WTC11 (cell line): ENCODE measurements at regions not wholly inside any gene's neighbourhood (a gene's known extent, or its start where the extent isn't known, plus 50 kb on each side); places are given as distances from the start of the nearest gene placed in this dataset.

Experiments
- CREB1 ChIP-seq: sonication (generic); formaldehyde crosslinking; IDR thresholded peaks from 2 replicates; pipeline ENCODE4 v1.8.0; 2023; ENCODE audit warnings: mild to moderate bottlenecking, missing genetic modification reagents
- CREM ChIP-seq: sonication (generic); formaldehyde crosslinking; IDR thresholded peaks from 2 replicates; pipeline ENCODE4 v1.8.1; 2022; ENCODE audit warnings: mild to moderate bottlenecking, missing genetic modification reagents, moderate library complexity
- HMGA2 ChIP-seq: fragments of 250-450 bp; sonication (Bioruptor Pico); IDR thresholded peaks from 2 replicates; pipeline ENCODE4 v1.4.0; 2021; ENCODE audit warnings: mild to moderate bottlenecking, moderate library complexity
- TF ChIP-seq, protein P1 (sequence below): fragments of 200-600 bp; IDR thresholded peaks from 2 replicates; pipeline ENCODE4 v1.8.0; 2022; ENCODE audit warnings: antibody characterized with exemption
- TF ChIP-seq, protein P2 (sequence below): sonication (generic); formaldehyde crosslinking; conservative IDR thresholded peaks from 2 replicates; pipeline ENCODE4 v1.8.1; 2023; ENCODE audit warnings: mild to moderate bottlenecking, low read depth, missing genetic modification reagents, moderate library complexity
- TF ChIP-seq, protein P3 (sequence below): sonication (generic); formaldehyde crosslinking; IDR thresholded peaks from 2 replicates; pipeline ENCODE4 v1.8.1; 2023; ENCODE audit warnings: mild to moderate bottlenecking, missing genetic modification reagents
- TF ChIP-seq, protein P4 (sequence below): sonication (generic); formaldehyde crosslinking; IDR thresholded peaks from 2 replicates; pipeline ENCODE4 v1.8.1; 2023; ENCODE audit warnings: mild to moderate bottlenecking, missing genetic modification reagents, moderate library complexity
- TF ChIP-seq, protein P5 (sequence below): sonication (generic); formaldehyde crosslinking; IDR thresholded peaks from 2 replicates; pipeline ENCODE4 v1.8.0; 2022; ENCODE audit warnings: mild to moderate bottlenecking, missing genetic modification reagents
- TF ChIP-seq, protein P6 (sequence below): sonication (generic); formaldehyde crosslinking; IDR thresholded peaks from 2 replicates; pipeline ENCODE4 v1.8.0; 2023; ENCODE audit warnings: mild to moderate bottlenecking, missing genetic modification reagents

DNA sequence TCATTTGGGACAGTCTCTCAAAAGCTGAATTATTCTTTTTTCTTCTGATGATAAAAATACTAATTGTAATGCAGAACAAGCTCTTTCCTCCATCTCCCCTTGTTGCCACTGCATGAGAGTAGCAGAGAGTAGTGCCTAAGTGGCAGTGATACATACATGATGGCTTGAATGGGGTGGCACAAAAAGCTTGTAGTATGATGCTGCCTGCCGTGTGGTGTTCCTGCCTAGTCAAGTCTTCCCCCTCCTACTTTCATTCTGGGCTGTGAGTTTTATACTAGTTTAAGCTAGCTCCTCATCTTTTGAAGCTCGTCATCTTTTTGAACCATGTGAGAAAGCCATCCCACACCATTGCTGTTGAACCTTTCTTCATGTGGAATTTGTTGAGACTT is 230.5 kb downstream of the NFKBIZ start:
- TF ChIP-seq, protein P1, sequence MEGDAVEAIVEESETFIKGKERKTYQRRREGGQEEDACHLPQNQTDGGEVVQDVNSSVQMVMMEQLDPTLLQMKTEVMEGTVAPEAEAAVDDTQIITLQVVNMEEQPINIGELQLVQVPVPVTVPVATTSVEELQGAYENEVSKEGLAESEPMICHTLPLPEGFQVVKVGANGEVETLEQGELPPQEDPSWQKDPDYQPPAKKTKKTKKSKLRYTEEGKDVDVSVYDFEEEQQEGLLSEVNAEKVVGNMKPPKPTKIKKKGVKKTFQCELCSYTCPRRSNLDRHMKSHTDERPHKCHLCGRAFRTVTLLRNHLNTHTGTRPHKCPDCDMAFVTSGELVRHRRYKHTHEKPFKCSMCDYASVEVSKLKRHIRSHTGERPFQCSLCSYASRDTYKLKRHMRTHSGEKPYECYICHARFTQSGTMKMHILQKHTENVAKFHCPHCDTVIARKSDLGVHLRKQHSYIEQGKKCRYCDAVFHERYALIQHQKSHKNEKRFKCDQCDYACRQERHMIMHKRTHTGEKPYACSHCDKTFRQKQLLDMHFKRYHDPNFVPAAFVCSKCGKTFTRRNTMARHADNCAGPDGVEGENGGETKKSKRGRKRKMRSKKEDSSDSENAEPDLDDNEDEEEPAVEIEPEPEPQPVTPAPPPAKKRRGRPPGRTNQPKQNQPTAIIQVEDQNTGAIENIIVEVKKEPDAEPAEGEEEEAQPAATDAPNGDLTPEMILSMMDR: no peak
- TF ChIP-seq, protein P2, sequence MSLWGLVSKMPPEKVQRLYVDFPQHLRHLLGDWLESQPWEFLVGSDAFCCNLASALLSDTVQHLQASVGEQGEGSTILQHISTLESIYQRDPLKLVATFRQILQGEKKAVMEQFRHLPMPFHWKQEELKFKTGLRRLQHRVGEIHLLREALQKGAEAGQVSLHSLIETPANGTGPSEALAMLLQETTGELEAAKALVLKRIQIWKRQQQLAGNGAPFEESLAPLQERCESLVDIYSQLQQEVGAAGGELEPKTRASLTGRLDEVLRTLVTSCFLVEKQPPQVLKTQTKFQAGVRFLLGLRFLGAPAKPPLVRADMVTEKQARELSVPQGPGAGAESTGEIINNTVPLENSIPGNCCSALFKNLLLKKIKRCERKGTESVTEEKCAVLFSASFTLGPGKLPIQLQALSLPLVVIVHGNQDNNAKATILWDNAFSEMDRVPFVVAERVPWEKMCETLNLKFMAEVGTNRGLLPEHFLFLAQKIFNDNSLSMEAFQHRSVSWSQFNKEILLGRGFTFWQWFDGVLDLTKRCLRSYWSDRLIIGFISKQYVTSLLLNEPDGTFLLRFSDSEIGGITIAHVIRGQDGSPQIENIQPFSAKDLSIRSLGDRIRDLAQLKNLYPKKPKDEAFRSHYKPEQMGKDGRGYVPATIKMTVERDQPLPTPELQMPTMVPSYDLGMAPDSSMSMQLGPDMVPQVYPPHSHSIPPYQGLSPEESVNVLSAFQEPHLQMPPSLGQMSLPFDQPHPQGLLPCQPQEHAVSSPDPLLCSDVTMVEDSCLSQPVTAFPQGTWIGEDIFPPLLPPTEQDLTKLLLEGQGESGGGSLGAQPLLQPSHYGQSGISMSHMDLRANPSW (CRISPR knock-in tag): no peak
- TF ChIP-seq, protein P3, sequence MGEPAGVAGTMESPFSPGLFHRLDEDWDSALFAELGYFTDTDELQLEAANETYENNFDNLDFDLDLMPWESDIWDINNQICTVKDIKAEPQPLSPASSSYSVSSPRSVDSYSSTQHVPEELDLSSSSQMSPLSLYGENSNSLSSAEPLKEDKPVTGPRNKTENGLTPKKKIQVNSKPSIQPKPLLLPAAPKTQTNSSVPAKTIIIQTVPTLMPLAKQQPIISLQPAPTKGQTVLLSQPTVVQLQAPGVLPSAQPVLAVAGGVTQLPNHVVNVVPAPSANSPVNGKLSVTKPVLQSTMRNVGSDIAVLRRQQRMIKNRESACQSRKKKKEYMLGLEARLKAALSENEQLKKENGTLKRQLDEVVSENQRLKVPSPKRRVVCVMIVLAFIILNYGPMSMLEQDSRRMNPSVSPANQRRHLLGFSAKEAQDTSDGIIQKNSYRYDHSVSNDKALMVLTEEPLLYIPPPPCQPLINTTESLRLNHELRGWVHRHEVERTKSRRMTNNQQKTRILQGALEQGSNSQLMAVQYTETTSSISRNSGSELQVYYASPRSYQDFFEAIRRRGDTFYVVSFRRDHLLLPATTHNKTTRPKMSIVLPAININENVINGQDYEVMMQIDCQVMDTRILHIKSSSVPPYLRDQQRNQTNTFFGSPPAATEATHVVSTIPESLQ (CRISPR knock-in tag): no peak
- TF ChIP-seq HMGA2 (CRISPR knock-in tag) (no peak), CREM (no peak), CREB1 (CRISPR knock-in tag) (no peak)
- TF ChIP-seq, protein P4, sequence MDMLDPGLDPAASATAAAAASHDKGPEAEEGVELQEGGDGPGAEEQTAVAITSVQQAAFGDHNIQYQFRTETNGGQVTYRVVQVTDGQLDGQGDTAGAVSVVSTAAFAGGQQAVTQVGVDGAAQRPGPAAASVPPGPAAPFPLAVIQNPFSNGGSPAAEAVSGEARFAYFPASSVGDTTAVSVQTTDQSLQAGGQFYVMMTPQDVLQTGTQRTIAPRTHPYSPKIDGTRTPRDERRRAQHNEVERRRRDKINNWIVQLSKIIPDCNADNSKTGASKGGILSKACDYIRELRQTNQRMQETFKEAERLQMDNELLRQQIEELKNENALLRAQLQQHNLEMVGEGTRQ (CRISPR knock-in tag): no peak
- TF ChIP-seq, protein P5, sequence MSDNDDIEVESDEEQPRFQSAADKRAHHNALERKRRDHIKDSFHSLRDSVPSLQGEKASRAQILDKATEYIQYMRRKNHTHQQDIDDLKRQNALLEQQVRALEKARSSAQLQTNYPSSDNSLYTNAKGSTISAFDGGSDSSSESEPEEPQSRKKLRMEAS: no peak
- TF ChIP-seq, protein P6, sequence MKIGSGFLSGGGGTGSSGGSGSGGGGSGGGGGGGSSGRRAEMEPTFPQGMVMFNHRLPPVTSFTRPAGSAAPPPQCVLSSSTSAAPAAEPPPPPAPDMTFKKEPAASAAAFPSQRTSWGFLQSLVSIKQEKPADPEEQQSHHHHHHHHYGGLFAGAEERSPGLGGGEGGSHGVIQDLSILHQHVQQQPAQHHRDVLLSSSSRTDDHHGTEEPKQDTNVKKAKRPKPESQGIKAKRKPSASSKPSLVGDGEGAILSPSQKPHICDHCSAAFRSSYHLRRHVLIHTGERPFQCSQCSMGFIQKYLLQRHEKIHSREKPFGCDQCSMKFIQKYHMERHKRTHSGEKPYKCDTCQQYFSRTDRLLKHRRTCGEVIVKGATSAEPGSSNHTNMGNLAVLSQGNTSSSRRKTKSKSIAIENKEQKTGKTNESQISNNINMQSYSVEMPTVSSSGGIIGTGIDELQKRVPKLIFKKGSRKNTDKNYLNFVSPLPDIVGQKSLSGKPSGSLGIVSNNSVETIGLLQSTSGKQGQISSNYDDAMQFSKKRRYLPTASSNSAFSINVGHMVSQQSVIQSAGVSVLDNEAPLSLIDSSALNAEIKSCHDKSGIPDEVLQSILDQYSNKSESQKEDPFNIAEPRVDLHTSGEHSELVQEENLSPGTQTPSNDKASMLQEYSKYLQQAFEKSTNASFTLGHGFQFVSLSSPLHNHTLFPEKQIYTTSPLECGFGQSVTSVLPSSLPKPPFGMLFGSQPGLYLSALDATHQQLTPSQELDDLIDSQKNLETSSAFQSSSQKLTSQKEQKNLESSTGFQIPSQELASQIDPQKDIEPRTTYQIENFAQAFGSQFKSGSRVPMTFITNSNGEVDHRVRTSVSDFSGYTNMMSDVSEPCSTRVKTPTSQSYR (CRISPR knock-in tag): no peak
